Inflammatory macrophage treated with lipopolysaccharide for 4 hours (primary cell): ENCODE measurements at regions not wholly inside any gene's neighbourhood (a gene's known extent, or its start where the extent isn't known, plus 50 kb on each side); places are given as distances from the start of the nearest gene placed in this dataset.

ENCODE experiments used
- DNase-seq: peaks from one replicate; pipeline ENCODE4 v3.0.0-alpha.2; 2020

DNA sequence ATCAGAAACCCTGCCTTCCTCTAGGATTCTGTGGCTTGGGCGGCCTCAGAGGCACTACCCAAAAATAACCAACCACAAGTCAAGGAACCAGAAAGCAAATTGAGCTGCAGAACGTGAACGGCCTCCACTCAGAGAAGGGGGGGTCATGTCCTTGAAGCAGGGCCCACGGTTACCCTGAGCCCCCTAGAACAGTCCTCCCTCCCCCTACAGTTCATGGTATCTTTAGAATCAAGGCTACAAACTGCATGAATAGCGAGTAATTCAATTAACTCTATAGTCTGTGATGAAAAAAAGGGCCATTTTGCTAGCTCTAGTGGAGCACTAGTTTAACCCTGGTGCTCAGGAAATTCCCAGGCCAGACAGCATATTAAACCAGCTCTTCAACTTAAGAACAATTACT, 79.0 kb upstream of the ZNF507 start:
- DNase-seq = no peak

DNA sequence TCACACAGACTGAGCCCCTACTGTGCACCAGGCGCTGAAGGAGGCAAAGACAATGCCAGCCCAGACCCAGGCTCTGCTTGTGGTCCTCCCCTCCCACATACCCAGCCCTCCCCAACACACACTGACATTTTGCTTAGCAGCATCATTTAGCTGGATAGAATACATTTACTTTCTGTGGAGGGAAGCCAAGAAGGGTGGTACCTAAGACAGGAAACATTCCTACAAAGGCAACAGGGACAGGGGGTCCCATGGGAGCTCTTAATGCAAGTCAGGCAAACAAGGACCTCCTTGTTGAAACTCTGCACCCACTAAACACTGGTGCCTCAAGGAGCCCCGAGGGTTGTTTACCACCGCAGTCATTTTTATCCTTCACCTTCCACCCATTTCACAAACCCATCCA, 77.0 kb upstream of the ZNF507 start:
- DNase-seq = no peak

DNA sequence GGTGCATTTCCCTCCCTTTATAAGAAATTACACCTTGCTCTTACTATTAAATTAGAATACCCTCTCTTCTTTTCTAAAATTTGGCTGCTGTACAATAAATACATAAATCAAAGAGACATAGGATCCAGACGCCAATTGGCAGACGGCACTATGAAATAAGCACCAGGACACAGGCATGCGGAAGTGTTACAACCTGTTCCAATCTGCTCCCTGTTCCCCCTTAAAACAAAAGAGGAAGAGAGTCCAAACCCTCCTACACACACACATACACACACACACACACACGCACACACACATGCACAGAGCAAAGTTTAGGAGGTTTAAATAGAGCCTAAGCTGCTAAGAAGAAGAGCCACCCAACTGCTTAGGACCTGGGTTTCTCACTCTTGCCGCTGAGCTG, 75.6 kb upstream of the ZNF507 start:
- DNase-seq = peak; percentile 2

DNA sequence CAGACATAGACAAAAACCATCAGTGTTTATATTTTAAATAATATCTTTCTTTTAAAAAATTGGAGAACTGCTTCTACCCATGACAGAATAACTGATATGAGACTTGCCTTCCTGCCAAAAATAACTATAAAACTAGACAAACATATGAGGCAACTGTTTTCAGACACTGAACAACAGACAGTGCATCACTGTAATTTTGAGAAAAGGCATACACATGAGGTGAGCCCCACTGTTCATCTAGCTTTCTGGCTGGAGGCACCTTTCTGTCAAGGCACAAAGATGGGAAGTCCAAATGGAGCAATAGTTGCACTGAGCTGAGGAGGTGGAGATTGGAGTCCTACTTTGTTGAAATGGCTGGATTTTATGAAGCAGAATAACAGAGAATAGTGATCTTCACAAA, 71.9 kb upstream of the ZNF507 start:
- no peak for DNase-seq

DNA sequence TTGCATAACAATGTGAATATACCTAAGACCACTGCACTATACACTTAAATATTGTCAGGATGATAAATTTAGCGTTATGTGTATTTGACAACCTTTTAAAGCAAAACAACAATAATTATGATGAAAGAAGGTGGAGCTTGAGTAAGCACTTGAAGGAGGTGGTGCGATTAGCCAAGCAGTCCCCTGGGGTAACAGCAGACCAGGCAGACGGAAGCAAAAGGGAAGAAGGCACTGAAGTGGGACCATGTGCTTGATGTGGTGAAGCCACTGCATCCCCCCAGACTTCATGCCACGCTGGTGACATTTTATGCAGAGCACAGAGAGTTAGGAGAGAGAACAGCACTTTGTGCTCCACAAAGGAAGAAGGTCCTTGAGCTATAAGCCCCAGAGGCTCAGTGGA, 58.3 kb upstream of the ZNF507 start:
- no peak for DNase-seq

DNA sequence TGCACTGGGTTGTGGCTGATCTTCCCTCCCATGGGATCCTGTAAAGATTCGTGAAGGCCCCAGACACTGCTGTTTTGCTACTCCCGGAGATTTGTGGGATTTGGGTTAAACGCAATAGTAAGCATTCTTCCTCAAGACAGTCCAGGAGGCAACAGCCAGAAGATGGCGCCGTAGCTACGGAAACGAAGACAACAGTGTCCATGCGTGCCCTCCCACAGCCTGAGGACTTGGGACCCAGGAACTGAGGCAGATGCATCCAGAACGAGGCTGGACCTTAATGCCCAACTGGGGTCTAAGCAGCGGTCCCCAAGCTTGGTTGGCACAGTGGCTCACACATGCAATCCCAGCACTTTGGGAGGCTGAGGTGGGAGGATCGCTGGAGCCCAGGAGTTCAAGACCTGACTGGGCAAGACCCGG, 57.6 kb upstream of the ZNF507 start:
- DNase-seq = peak; percentile 33

DNA sequence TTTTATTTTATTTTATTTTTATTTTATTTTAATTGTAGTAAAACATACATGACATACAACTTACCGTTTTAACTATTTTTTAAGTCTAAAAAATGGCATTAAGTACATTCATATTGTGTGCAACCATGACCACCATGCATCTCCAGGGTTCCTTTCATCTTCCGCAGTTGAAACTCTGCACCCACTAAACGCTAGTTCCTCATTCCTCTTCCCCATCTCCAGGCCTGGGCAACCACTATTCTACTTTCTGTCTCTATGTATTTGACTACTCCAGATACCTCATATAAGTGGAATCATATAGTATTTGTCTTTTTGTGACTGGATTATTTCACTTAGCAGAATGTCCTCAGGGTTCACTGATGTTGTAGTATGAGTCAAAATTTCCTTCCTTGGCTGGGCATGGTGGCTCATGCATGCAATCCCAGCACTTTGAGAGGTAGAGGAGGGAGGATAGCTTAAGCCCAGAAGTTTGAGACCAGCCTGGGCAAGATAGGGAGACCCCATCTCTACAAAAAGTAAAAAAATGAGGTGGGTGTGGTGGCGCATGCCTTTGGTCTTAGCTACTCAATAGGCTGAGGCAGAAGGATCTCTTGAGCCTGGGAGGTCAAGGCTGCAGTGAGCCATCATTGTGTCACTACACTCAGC, 55.7 kb upstream of the ZNF507 start:
- peak; percentile 53 for DNase-seq

DNA sequence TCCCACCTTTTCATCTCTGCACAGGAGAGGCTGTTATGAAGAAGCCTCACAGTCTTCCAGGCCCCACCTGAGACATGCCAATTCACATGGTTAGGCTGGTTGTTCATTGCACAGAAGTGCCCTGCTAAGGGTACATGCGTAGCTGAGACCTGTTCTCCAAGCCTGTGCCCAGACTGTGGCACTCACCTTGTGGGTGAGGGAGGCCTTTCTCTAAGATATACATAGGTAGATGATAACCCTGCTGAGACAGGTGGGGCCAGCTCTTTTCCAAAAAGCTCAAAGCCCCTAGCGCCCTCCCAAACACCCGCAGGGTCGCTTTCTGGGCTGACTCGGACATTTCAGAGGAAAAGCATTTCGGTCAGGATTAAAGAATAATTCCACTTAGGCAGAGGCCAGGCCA, 53.5 kb upstream of the ZNF507 start:
- no peak for DNase-seq

DNA sequence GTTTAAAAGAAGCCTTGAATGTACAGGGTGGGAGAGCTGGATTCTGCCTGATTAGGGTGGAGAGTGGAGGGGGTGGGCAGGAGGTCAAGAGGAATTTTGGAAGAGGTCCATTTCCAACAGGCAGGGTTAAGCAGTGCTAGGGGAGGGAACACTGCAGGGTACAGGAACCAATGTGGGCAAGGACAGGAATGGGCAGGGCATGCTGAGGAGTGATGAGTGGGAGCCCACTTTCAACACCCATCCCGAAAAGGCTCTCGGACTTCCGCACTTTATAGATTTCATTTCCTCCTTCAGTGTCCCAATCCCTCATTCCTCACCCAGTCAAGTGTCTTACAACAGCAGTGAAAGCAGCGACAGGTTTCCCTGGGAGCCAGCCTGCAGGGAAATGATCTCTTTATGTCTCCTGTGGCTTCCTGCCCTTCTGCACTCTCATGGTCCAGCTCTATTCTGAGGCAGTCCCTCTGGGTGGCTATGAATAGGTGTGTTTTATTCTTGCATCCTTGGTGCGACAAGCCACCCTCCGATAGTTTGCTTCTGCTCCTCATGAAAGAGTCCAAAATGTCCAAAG, 50.5 kb upstream of the ZNF507 start:
- DNase-seq = no peak
